Liver (tissue), 8 donors: ENCODE measurements at regions not wholly inside any gene's neighbourhood (a gene's known extent, or its start where the extent isn't known, plus 50 kb on each side); places are given as distances from the start of the nearest gene placed in this dataset.

Experiments
- DNase-seq: peaks from one replicate; pipeline ENCODE4 v3.0.0-alpha.2; 2017; ENCODE audit warnings: low spot score
- H3K27ac ChIP-seq, 2 donors: one replicate each; pipeline ENCODE4 v1.7.0; 2013; ENCODE audit warnings: inconsistent platforms in 2 of 2, low read length in 2 of 2, control low read depth in 1 of 2, low read depth in 1 of 2, mild to moderate bottlenecking in 1 of 2
- H3K27me3 ChIP-seq, 4 donors: one replicate each; pipeline versions ENCODE4 v1.6.1 to v1.7.0; 2013; ENCODE audit warnings: low read length in 3 of 4, inconsistent platforms in 1 of 4, mild to moderate bottlenecking in 1 of 4, moderate library complexity in 1 of 4; ENCODE audit not compliant: control insufficient read depth in 4 of 4, insufficient read depth in 4 of 4
- H3K36me3 ChIP-seq, 4 donors: one replicate each; pipeline versions ENCODE4 v1.6.1 to v1.7.0; 2013; ENCODE audit warnings: low read length in 3 of 4, mild to moderate bottlenecking in 3 of 4, low read depth in 1 of 4, moderate library complexity in 1 of 4; ENCODE audit not compliant: control insufficient read depth in 4 of 4, insufficient read depth in 3 of 4
- H3K4me1 ChIP-seq, 4 donors: one replicate each; pipeline versions ENCODE4 v1.6.1 to v1.7.0; 2013; ENCODE audit warnings: low read length in 3 of 4, mild to moderate bottlenecking in 3 of 4, moderate library complexity in 1 of 4; ENCODE audit not compliant: control insufficient read depth in 4 of 4, insufficient read depth in 4 of 4
- H3K4me3 ChIP-seq, 3 donors: one replicate each; pipeline versions ENCODE4 v1.6.1 to v1.7.0; 2013; ENCODE audit warnings: low read length in 3 of 3, control low read depth in 1 of 3, low read depth in 1 of 3, mild to moderate bottlenecking in 1 of 3
- H3K9ac ChIP-seq, 2 donors: one replicate each; pipeline ENCODE4 v1.7.0; 2013; ENCODE audit warnings: low read length in 2 of 2, mild to moderate bottlenecking in 2 of 2, moderate library complexity in 2 of 2, control low read depth in 1 of 2, low read depth in 1 of 2
- H3K9me3 ChIP-seq, 4 donors: one replicate each; pipeline versions ENCODE4 v1.6.1 to v1.7.0; 2013; ENCODE audit warnings: low read length in 3 of 4; ENCODE audit not compliant: control insufficient read depth in 4 of 4
- ATF3 ChIP-seq: IDR thresholded peaks from 2 replicates; pipeline ENCODE4 v1.6.1; 2016; ENCODE audit warnings: antibody characterized with exemption
- CTCF ChIP-seq: fragments of 150-350 bp; IDR thresholded peaks from 2 replicates; pipeline ENCODE4 v1.5.1; 2017; ENCODE audit warnings: improper control_type of control experiment, low read depth, low read length; ENCODE audit not compliant: missing input control
- EGR1 ChIP-seq, 2 donors: IDR thresholded peaks; 2 replicates each; pipeline ENCODE4 v1.6.1; 2016 to 2018; ENCODE audit warnings: antibody characterized with exemption in 2 of 2, low read depth in 2 of 2
- FOXA1 ChIP-seq: IDR thresholded peaks from 2 replicates; pipeline ENCODE4 v1.6.1; 2016; ENCODE audit warnings: antibody characterized with exemption
- FOXA2 ChIP-seq: IDR thresholded peaks from 2 replicates; pipeline ENCODE4 v1.6.1; 2016; ENCODE audit warnings: antibody characterized with exemption
- GABPA ChIP-seq, 2 donors: IDR thresholded peaks in 1 of 2; conservative IDR thresholded peaks in 1 of 2; 2 replicates each; pipeline ENCODE4 v1.6.1; 2016; ENCODE audit warnings: antibody characterized with exemption in 2 of 2, mild to moderate bottlenecking in 1 of 2, moderate library complexity in 1 of 2
- HNF4G ChIP-seq: IDR thresholded peaks from 2 replicates; pipeline ENCODE4 v1.6.1; 2016; ENCODE audit warnings: antibody characterized with exemption
- JUND ChIP-seq, 2 donors: IDR thresholded peaks; 2 replicates each; pipeline ENCODE4 v1.6.1; 2016; ENCODE audit warnings: antibody characterized with exemption in 2 of 2
- MAX ChIP-seq: IDR thresholded peaks from 2 replicates; pipeline ENCODE4 v1.6.1; 2016; ENCODE audit warnings: antibody characterized with exemption
- RAD21 ChIP-seq, 2 donors: IDR thresholded peaks; 2 replicates each; pipeline ENCODE4 v1.6.1; 2016; ENCODE audit warnings: antibody characterized with exemption in 2 of 2, mild to moderate bottlenecking in 2 of 2
- REST ChIP-seq: IDR thresholded peaks from 2 replicates; pipeline ENCODE4 v1.6.1; 2016; ENCODE audit warnings: antibody characterized with exemption, mild to moderate bottlenecking
- YY1 ChIP-seq: IDR thresholded peaks from 2 replicates; pipeline ENCODE4 v1.6.1; 2016; ENCODE audit warnings: antibody characterized with exemption, mild to moderate bottlenecking
- ZBTB33 ChIP-seq: IDR thresholded peaks from 2 replicates; pipeline ENCODE4 v1.6.1; 2016; ENCODE audit warnings: antibody characterized with exemption
- WGBS: extraction: QIAGEN DNeasy Blood & Tissue Kit; methylation state at CpG from one replicate; pipeline ENCODE4 v1.1.7; 2013; 5-methylcytosine and 5-hydroxymethylcytosine counted together
- donor health status: healthy.
- donor health status: healthy.
- donor health status: healthy.
- donor health status: healthy.
- donor health status: healthy.

GRCh38 chr1:96927125-96927524, 205.5 kb downstream of the PTBP2 start:
- 81% methylated on average over 3 of the region's 3 CpGs for WGBS
- Histone ChIP-seq H3K9ac (no peak overlapping the region), H3K9me3 (peaks cover 0 to 9% (median 3%) of the 10 kb centered on the region in 4 donors), H3K4me1 (no peaks in the 10 kb centered on the region), H3K27me3 (no peaks in the 10 kb centered on the region), H3K4me3 (no peak overlapping the region), H3K27ac (no peak overlapping the region), H3K36me3 (no peaks in the 10 kb centered on the region)
- TF ChIP-seq REST (no peak), GABPA (IDR thresholded peaks at IDR 0.05 in 1 of 2, conservative IDR thresholded peaks at IDR 0.05 in 1 of 2) (no peak), EGR1 (IDR thresholded peaks at IDR 0.05; ENCODE audit: low read depth in 2 of 2) (no peak), YY1 (no peak), ATF3 (no peak), MAX (no peak), RAD21 (IDR thresholded peaks at IDR 0.05) (no peak), JUND (IDR thresholded peaks at IDR 0.05) (no peak), ZBTB33 (no peak), FOXA2 (no peak), CTCF (no peak), HNF4G (no peak), FOXA1 (no peak)
- no peak for DNase-seq

- Histone ChIP-seq H3K27ac (no peak overlapping the region), H3K4me3 (no peak overlapping the region), H3K9ac (no peak overlapping the region), H3K4me1 (no peaks in the 10 kb centered on the region), H3K36me3 (no peaks in the 10 kb centered on the region), H3K9me3 (peaks cover 0 to 4% (median under 1%) of the 10 kb centered on the region in 4 donors), H3K27me3 (no peaks in the 10 kb centered on the region)
- DNase-seq = no peak
- TF ChIP-seq HNF4G = no peak
Measured at GRCh38 chr1:96931136-96931535, 209.6 kb downstream of the PTBP2 start.
